MM.1S (cell line): ENCODE measurements at regions not wholly inside any gene's neighbourhood (a gene's known extent, or its start where the extent isn't known, plus 50 kb on each side); places are given as distances from the start of the nearest gene placed in this dataset.

ENCODE experiments used
- EZH2 ChIP-seq: fragments of 300-600 bp; sonication (generic); optimal IDR thresholded peaks from 2 replicates; pipeline ENCODE3; 2017; ENCODE audit warnings: low read depth, mild to moderate bottlenecking, antibody characterized with exemption, low read length, mixed read lengths
- EZH2phosphoT487 ChIP-seq: fragments of 300-600 bp; sonication (generic); IDR thresholded peaks from 2 replicates; pipeline ENCODE4 v1.6.1; 2018; ENCODE audit warnings: antibody characterized with exemption, low read length
- TF ChIP-seq, protein P1 (sequence below): fragments of 300-600 bp; sonication (generic); IDR thresholded peaks from 2 replicates; pipeline ENCODE4 v1.5.1; 2016; ENCODE audit warnings: antibody characterized with exemption, low read length, mixed read lengths

DNA sequence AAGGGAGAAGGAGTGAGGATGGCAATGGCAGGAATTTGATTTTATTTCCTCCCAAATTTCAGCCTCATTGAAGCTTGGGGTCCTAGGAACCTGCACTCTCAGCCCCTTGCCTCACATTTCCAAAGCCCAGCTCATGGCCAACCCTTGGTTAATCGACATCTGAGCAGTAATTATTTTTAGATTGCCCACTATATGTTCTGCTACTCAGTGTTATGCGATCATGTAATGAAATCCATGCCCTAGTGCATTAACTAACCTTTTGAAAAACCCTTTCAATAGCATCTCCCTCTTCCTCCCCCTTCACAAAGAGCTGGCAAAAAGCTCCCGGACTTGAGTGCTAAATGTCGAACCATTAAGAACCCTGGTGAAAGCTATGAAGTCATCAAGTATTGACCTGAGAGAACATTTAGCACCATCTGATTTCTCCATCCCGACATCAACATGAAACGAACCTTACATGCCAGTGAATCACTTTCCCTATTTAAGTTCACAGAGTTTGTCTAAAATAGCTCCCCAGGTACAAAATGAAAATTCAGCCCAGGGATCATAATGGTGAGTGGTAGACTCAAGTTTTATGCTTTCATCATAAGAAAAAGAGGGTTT is 59.2 kb upstream of the RPS6KA3 start:
- TF ChIP-seq, protein P1, sequence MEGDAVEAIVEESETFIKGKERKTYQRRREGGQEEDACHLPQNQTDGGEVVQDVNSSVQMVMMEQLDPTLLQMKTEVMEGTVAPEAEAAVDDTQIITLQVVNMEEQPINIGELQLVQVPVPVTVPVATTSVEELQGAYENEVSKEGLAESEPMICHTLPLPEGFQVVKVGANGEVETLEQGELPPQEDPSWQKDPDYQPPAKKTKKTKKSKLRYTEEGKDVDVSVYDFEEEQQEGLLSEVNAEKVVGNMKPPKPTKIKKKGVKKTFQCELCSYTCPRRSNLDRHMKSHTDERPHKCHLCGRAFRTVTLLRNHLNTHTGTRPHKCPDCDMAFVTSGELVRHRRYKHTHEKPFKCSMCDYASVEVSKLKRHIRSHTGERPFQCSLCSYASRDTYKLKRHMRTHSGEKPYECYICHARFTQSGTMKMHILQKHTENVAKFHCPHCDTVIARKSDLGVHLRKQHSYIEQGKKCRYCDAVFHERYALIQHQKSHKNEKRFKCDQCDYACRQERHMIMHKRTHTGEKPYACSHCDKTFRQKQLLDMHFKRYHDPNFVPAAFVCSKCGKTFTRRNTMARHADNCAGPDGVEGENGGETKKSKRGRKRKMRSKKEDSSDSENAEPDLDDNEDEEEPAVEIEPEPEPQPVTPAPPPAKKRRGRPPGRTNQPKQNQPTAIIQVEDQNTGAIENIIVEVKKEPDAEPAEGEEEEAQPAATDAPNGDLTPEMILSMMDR: no peak
- TF ChIP-seq EZH2 (no peak), EZH2phosphoT487 (no peak)
